ENCODE measurements at regions not wholly inside any gene's neighbourhood (a gene's known extent, or its start where the extent isn't known, plus 50 kb on each side); places are given as distances from the start of the nearest gene placed in this dataset.

GRCh38 chr16:79295162-79295561 lies 305.4 kb downstream of the MAF start (continued):
- TF ChIP-seq CHD7 (IDR thresholded peaks at IDR 0.05; ENCODE audit: insufficient replicate concordance, low read length) (no peak), SRF (IDR thresholded peaks at IDR 0.05; ENCODE audit: low read depth, low read length) (no peak), CBX5 (IDR thresholded peaks at IDR 0.05; ENCODE audit: low read depth, low read length) (no peak), FOSL1 (IDR thresholded peaks at IDR 0.05; ENCODE audit: insufficient read depth, low read depth, low read length) (no peak), NRF1 (IDR thresholded peaks at IDR 0.05; ENCODE audit: low read depth, low read length) (no peak), ASH2L (IDR thresholded peaks at IDR 0.05; ENCODE audit: low read length) (no peak), EGR1 (IDR thresholded peaks at IDR 0.05; ENCODE audit: borderline replicate concordance, low read depth, low read length) (no peak), SP4 (IDR thresholded peaks at IDR 0.05; ENCODE audit: low read length) (no peak), HDAC6 (IDR thresholded peaks at IDR 0.05; ENCODE audit: low read depth, low read length) (no peak), SIRT6 (IDR thresholded peaks at IDR 0.05; ENCODE audit: low read length) (no peak), JUND (IDR thresholded peaks at IDR 0.05; ENCODE audit: low read length) (no peak), CHD2 (IDR thresholded peaks at IDR 0.05; ENCODE audit: low read length) (no peak)

Data from H1 (cell line).